ENCODE measurements at regions not wholly inside any gene's neighbourhood (a gene's known extent, or its start where the extent isn't known, plus 50 kb on each side); places are given as distances from the start of the nearest gene placed in this dataset.

GRCh38 chrX:93868289-93868965 is 194.4 kb downstream of the FAM133A start:
- H2AFZ ChIP-seq (ENCODE audit: low read depth, low read length, poor library complexity, severe bottlenecking): no peak overlapping the region

More at GRCh38 chrX:93868289-93868965, 194.4 kb downstream of the FAM133A start:
- no peaks in the 10 kb centered on the region for H3K79me2 ChIP-seq (ENCODE audit: insufficient read depth, low read length)
- no peak overlapping the region for H3K27ac ChIP-seq (ENCODE audit: low read depth, low read length)
- H3K9me2 ChIP-seq (ENCODE audit: insufficient read depth): no peaks in the 10 kb centered on the region
- TF ChIP-seq ZBTB33 (IDR thresholded peaks at IDR 0.05; ENCODE audit: extremely low read depth, insufficient replicate concordance, low read length): no peak
- TF ChIP-seq, protein P1, sequence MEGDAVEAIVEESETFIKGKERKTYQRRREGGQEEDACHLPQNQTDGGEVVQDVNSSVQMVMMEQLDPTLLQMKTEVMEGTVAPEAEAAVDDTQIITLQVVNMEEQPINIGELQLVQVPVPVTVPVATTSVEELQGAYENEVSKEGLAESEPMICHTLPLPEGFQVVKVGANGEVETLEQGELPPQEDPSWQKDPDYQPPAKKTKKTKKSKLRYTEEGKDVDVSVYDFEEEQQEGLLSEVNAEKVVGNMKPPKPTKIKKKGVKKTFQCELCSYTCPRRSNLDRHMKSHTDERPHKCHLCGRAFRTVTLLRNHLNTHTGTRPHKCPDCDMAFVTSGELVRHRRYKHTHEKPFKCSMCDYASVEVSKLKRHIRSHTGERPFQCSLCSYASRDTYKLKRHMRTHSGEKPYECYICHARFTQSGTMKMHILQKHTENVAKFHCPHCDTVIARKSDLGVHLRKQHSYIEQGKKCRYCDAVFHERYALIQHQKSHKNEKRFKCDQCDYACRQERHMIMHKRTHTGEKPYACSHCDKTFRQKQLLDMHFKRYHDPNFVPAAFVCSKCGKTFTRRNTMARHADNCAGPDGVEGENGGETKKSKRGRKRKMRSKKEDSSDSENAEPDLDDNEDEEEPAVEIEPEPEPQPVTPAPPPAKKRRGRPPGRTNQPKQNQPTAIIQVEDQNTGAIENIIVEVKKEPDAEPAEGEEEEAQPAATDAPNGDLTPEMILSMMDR (IDR thresholded peaks at IDR 0.05 in 2 of 3, conservative IDR thresholded peaks at IDR 0.05 in 1 of 3; ENCODE audit: borderline replicate concordance in 1 of 3, insufficient read depth in 1 of 3, low read depth in 2 of 3, low read length in 2 of 3): no peak
- no peak for TF ChIP-seq CEBPB (IDR thresholded peaks at IDR 0.05; ENCODE audit: low read depth)
- no peak overlapping the region for H3K4me2 ChIP-seq (ENCODE audit: low read length)
- ChIA-PET RAD21 (ENCODE audit: low non-redundant PET in 1 of 2, low total read pairs in 2 of 2, uncharacterized antibody in 2 of 2, unreplicated experiment in 2 of 2) (no interaction called here), CTCF (no interaction called here), POLR2A (no interaction called here)
- H4K20me1 ChIP-seq (ENCODE audit: insufficient read depth): no peaks in the 10 kb centered on the region
- H3K9ac ChIP-seq (ENCODE audit: low read length): no peak overlapping the region
- no peak for ATAC-seq
- no peaks in the 10 kb centered on the region for H3K27me3 ChIP-seq (ENCODE audit: insufficient read depth, low read length)
- H3K4me1 ChIP-seq (ENCODE audit: control insufficient read depth in 1 of 2, insufficient read depth in 2 of 2, low read length in 2 of 2): no peaks in the 10 kb centered on the region
- H3K4me3 ChIP-seq (replicated peaks in 1 of 2; ENCODE audit: low read depth in 1 of 2, low read length in 2 of 2): no peak overlapping the region
- H3K9me3 ChIP-seq (ENCODE audit: control insufficient read depth in 1 of 2, insufficient read depth in 1 of 2, low read depth in 1 of 2, low read length in 2 of 2): no peaks in the 10 kb centered on the region
- no peak for DNase-seq (ENCODE audit: low read depth, low spot score)
- H3K36me3 ChIP-seq (ENCODE audit: control insufficient read depth in 1 of 2, insufficient read depth in 2 of 2, low read length in 2 of 2): no peaks in the 10 kb centered on the region
- no TSS peak for BruUV-seq (replicated peaks)
- intact Hi-C loops (cut with micrococcal nuclease): no loop called here

Measured in HCT116 (cell line).